Islet of Langerhans (tissue), 1 donor: ENCODE measurements at regions not wholly inside any gene's neighbourhood (a gene's known extent, or its start where the extent isn't known, plus 50 kb on each side); places are given as distances from the start of the nearest gene placed in this dataset.
"Not testable (repeated sequence)": the region's sequence is repeated elsewhere in the genome, so short reads cannot be mapped to it uniquely, and the experiment has no call there.

Experiments used
- FAIRE-seq: peaks from one replicate; lab custom pipeline; 2011; peaks lifted over from hg19 to GRCh38; lab: Jason Lieb, UNC

- no peak for FAIRE-seq
These were observed 551.0 kb upstream of the LRATD1 start for GRCh38 chr2:14081521-14081920.

- no peak for FAIRE-seq
These were observed 549.9 kb upstream of the LRATD1 start for GRCh38 chr2:14082640-14083039.

GRCh38 chr2:14094592-14094991 lies 537.9 kb upstream of the LRATD1 start:
- no peak for FAIRE-seq

- FAIRE-seq: not testable (repeated sequence)
These were observed 533.4 kb upstream of the LRATD1 start for GRCh38 chr2:14099101-14099500.

- FAIRE-seq: no peak
These were observed 518.2 kb upstream of the LRATD1 start for GRCh38 chr2:14114275-14114674.

GRCh38 chr2:14120376-14120775 lies 512.1 kb upstream of the LRATD1 start:
- no peak for FAIRE-seq

- FAIRE-seq: no peak
These were observed 508.9 kb upstream of the LRATD1 start for GRCh38 chr2:14123436-14124103.

GRCh38 chr2:14125624-14126293 lies 506.8 kb upstream of the LRATD1 start:
- FAIRE-seq: no peak

- FAIRE-seq: no peak
These were observed 505.7 kb upstream of the LRATD1 start for GRCh38 chr2:14126846-14127245.

- FAIRE-seq: no peak
These were observed 504.8 kb upstream of the LRATD1 start for GRCh38 chr2:14127765-14128164.

GRCh38 chr2:14132386-14132785 lies 500.1 kb upstream of the LRATD1 start:
- FAIRE-seq: no peak

- FAIRE-seq: no peak
These were observed 497.7 kb upstream of the LRATD1 start for GRCh38 chr2:14134771-14135170.

GRCh38 chr2:14136030-14136429 lies 496.5 kb upstream of the LRATD1 start:
- no peak for FAIRE-seq

GRCh38 chr2:14137643-14138042 lies 494.9 kb upstream of the LRATD1 start:
- no peak for FAIRE-seq

- no peak for FAIRE-seq
These were observed 492.4 kb upstream of the LRATD1 start for GRCh38 chr2:14140009-14140550.

- no peak for FAIRE-seq
These were observed 489.1 kb upstream of the LRATD1 start for GRCh38 chr2:14143435-14143834.

GRCh38 chr2:14148216-14148615 lies 484.3 kb upstream of the LRATD1 start:
- no peak for FAIRE-seq

- FAIRE-seq: no peak
These were observed 474.7 kb upstream of the LRATD1 start for GRCh38 chr2:14157816-14158215.

- FAIRE-seq: no peak
These were observed 452.2 kb upstream of the LRATD1 start for GRCh38 chr2:14180333-14180732.

- FAIRE-seq: no peak
These were observed 450.1 kb upstream of the LRATD1 start for GRCh38 chr2:14182227-14182946.

GRCh38 chr2:14185906-14186305 lies 446.6 kb upstream of the LRATD1 start:
- FAIRE-seq: no peak

- FAIRE-seq: no peak
These were observed 444.1 kb upstream of the LRATD1 start for GRCh38 chr2:14188446-14188845.

GRCh38 chr2:14189929-14190328 lies 442.6 kb upstream of the LRATD1 start:
- no peak for FAIRE-seq
